ENCODE measurements at regions not wholly inside any gene's neighbourhood (a gene's known extent, or its start where the extent isn't known, plus 50 kb on each side); places are given as distances from the start of the nearest gene placed in this dataset.

DNA sequence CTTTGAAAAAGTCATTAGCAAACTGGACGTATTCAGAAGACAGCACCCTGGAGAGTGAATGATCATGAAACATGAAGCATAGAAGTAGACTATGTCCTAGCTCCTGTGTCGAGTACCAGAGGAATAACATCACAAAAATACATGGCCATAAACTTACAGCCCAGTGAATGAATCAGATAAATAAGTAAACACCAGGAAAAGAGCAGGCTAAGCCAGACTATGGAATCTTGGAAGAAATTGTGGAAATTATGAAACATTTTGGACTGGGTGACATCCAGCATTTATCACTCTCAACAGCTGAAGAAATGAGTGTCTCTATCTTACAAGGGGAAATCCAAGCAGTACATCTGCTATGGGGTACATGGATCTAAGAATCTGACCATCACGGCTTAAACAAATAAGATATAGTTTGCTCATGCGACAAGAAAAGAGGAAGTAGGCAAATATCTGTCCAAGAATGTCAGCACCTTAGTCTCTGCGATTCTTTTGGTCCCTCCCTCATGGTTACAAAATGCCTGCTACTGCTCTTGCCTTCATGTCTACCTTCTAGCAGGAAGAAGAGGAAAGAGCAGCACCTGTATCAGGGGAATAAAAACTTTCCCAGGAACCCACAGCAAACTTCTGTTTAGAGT, 481.5 kb downstream of the BCOR start:
- TF ChIP-seq, protein P1, sequence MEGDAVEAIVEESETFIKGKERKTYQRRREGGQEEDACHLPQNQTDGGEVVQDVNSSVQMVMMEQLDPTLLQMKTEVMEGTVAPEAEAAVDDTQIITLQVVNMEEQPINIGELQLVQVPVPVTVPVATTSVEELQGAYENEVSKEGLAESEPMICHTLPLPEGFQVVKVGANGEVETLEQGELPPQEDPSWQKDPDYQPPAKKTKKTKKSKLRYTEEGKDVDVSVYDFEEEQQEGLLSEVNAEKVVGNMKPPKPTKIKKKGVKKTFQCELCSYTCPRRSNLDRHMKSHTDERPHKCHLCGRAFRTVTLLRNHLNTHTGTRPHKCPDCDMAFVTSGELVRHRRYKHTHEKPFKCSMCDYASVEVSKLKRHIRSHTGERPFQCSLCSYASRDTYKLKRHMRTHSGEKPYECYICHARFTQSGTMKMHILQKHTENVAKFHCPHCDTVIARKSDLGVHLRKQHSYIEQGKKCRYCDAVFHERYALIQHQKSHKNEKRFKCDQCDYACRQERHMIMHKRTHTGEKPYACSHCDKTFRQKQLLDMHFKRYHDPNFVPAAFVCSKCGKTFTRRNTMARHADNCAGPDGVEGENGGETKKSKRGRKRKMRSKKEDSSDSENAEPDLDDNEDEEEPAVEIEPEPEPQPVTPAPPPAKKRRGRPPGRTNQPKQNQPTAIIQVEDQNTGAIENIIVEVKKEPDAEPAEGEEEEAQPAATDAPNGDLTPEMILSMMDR (IDR thresholded peaks at IDR 0.05), result no peak
- no peak for TF ChIP-seq POLR2A (IDR thresholded peaks at IDR 0.05)
